ENCODE measurements at regions not wholly inside any gene's neighbourhood (a gene's known extent, or its start where the extent isn't known, plus 50 kb on each side); places are given as distances from the start of the nearest gene placed in this dataset.
"Not testable (repeated sequence)": the region's sequence is repeated elsewhere in the genome, so short reads cannot be mapped to it uniquely, and the experiment has no call there.

GRCh38 chr11:112537846-112538330 is 277.2 kb upstream of the PLET1 start:
- H3K27me3 Mint-ChIP-seq (ENCODE audit: low read depth in 2 of 2): peaks cover 16 to 26% of the 10 kb centered on the region in 2 donors
- no peak overlapping the region for H3K4me3 Mint-ChIP-seq
- no peaks in the 10 kb centered on the region for H3K9me3 ChIP-seq (ENCODE audit: control insufficient read depth, insufficient read depth, low read length)

GRCh38 chr11:112538534-112539280 is 278.0 kb upstream of the PLET1 start:
- no peak overlapping the region for H3K27ac Mint-ChIP-seq

More at GRCh38 chr11:112537846-112538330, 277.2 kb upstream of the PLET1 start:
- no peaks in the 10 kb centered on the region for H3K9me3 Mint-ChIP-seq
- H3K27ac Mint-ChIP-seq: no peak overlapping the region
- no peak overlapping the region for H3K27ac ChIP-seq (ENCODE audit: low read length)
- no peaks in the 10 kb centered on the region for H3K36me3 Mint-ChIP-seq
- no peaks in the 10 kb centered on the region for H3K36me3 ChIP-seq (ENCODE audit: control insufficient read depth, insufficient read depth, low read length)
- DNase-seq (no peak), ATAC-seq (no peak)
- intact Hi-C loops (cut with micrococcal nuclease): no loop called here
- TF ChIP-seq CTCF (IDR thresholded peaks at IDR 0.05): no peak
- H3K27me3 ChIP-seq (ENCODE audit: control insufficient read depth, insufficient read depth, low read length): no peaks in the 10 kb centered on the region
- no peak overlapping the region for H3K4me3 ChIP-seq (ENCODE audit: low read length)
- peaks cover 0 to 19% of the 10 kb centered on the region in 2 donors for H3K4me1 Mint-ChIP-seq
- no peaks in the 10 kb centered on the region for H3K4me1 ChIP-seq (ENCODE audit: control insufficient read depth, insufficient read depth, low read length)

GRCh38 chr11:112539281-112539555 is 278.6 kb upstream of the PLET1 start:
- H3K9me3 Mint-ChIP-seq; H3K27ac ChIP-seq (ENCODE audit: low read length); H3K36me3 ChIP-seq (ENCODE audit: control insufficient read depth, insufficient read depth, low read length); H3K27ac Mint-ChIP-seq; H3K36me3 Mint-ChIP-seq; DNase-seq; intact Hi-C loops (cut with micrococcal nuclease); H3K27me3 ChIP-seq (ENCODE audit: control insufficient read depth, insufficient read depth, low read length); H3K4me3 Mint-ChIP-seq; H3K4me1 ChIP-seq (ENCODE audit: control insufficient read depth, insufficient read depth, low read length); ATAC-seq; H3K4me3 ChIP-seq (ENCODE audit: low read length); H3K9me3 ChIP-seq (ENCODE audit: control insufficient read depth, insufficient read depth, low read length): not testable (repeated sequence)
- peaks cover 16 to 30% of the 10 kb centered on the region in 2 donors for H3K27me3 Mint-ChIP-seq (ENCODE audit: low read depth in 2 of 2)
- H3K4me1 Mint-ChIP-seq: peaks cover 0 to 19% of the 10 kb centered on the region in 2 donors
- WGBS (ENCODE audit: insufficient coverage): 100% methylated on average over 1 of the region's 1 CpG

More at GRCh38 chr11:112538534-112539280, 278.0 kb upstream of the PLET1 start:
- H3K27me3 Mint-ChIP-seq (ENCODE audit: low read depth in 2 of 2): peaks cover 16 to 28% of the 10 kb centered on the region in 2 donors
- Histone ChIP-seq H3K9me3 (ENCODE audit: control insufficient read depth, insufficient read depth, low read length) (no peaks in the 10 kb centered on the region), H3K27ac (ENCODE audit: low read length) (no peak overlapping the region), H3K27me3 (ENCODE audit: control insufficient read depth, insufficient read depth, low read length) (no peaks in the 10 kb centered on the region), H3K4me3 (ENCODE audit: low read length) (no peak overlapping the region), H3K36me3 (ENCODE audit: control insufficient read depth, insufficient read depth, low read length) (no peaks in the 10 kb centered on the region), H3K4me1 (ENCODE audit: control insufficient read depth, insufficient read depth, low read length) (no peaks in the 10 kb centered on the region)
- intact Hi-C loops (cut with micrococcal nuclease): no loop called here
- no peak for TF ChIP-seq CTCF (IDR thresholded peaks at IDR 0.05)
- H3K36me3 Mint-ChIP-seq: no peaks in the 10 kb centered on the region
- DNase-seq (no peak), ATAC-seq (no peak)
- no peak overlapping the region for H3K4me3 Mint-ChIP-seq
- H3K9me3 Mint-ChIP-seq: no peaks in the 10 kb centered on the region
- WGBS (ENCODE audit: insufficient coverage): 84% methylated on average over 7 of the region's 7 CpGs
- H3K4me1 Mint-ChIP-seq: peaks cover 0 to 19% of the 10 kb centered on the region in 2 donors

- Mint-ChIP-seq H3K27me3 (ENCODE audit: low read depth in 2 of 2) (peaks cover 12 to 27% of the 10 kb centered on the region in 2 donors), H3K36me3 (no peaks in the 10 kb centered on the region), H3K9me3 (no peaks in the 10 kb centered on the region), H3K4me1 (peaks cover 0 to 19% of the 10 kb centered on the region in 2 donors), H3K27ac (no peak overlapping the region), H3K4me3 (no peak overlapping the region)
- Histone ChIP-seq H3K27me3 (ENCODE audit: control insufficient read depth, insufficient read depth, low read length) (no peaks in the 10 kb centered on the region), H3K36me3 (ENCODE audit: control insufficient read depth, insufficient read depth, low read length) (no peaks in the 10 kb centered on the region), H3K4me3 (ENCODE audit: low read length) (no peak overlapping the region), H3K9me3 (ENCODE audit: control insufficient read depth, insufficient read depth, low read length) (no peaks in the 10 kb centered on the region), H3K4me1 (ENCODE audit: control insufficient read depth, insufficient read depth, low read length) (no peaks in the 10 kb centered on the region), H3K27ac (ENCODE audit: low read length) (no peak overlapping the region)
- intact Hi-C loops (cut with micrococcal nuclease): no loop called here
- 83% methylated on average over 5 of the region's 6 CpGs for WGBS (ENCODE audit: insufficient coverage)
- no peak for ATAC-seq
- no peak for TF ChIP-seq CTCF (IDR thresholded peaks at IDR 0.05)
- DNase-seq: no peak
Observed at GRCh38 chr11:112539741-112540140, 279.1 kb upstream of the PLET1 start.

All from natural killer cell (primary cell).